ENCODE measurements at regions not wholly inside any gene's neighbourhood (a gene's known extent, or its start where the extent isn't known, plus 50 kb on each side); places are given as distances from the start of the nearest gene placed in this dataset.

- no peak for TF ChIP-seq CTCF (IDR thresholded peaks at IDR 0.05)
- no peak for TF ChIP-seq POLR2A (IDR thresholded peaks at IDR 0.05)
- no peak for TF ChIP-seq POLR2AphosphoS5 (IDR thresholded peaks at IDR 0.05)
Observed at GRCh38 chr3:144235489-144235888, 263.9 kb downstream of the DIPK2A start.

Data from sigmoid colon (tissue), 4 donors.